ENCODE measurements at regions not wholly inside any gene's neighbourhood (a gene's known extent, or its start where the extent isn't known, plus 50 kb on each side); places are given as distances from the start of the nearest gene placed in this dataset.

- no peak for DNase-seq
These were observed 339.4 kb upstream of the ZMIZ1 start for GRCh38 chr10:78729366-78729765.

DNA sequence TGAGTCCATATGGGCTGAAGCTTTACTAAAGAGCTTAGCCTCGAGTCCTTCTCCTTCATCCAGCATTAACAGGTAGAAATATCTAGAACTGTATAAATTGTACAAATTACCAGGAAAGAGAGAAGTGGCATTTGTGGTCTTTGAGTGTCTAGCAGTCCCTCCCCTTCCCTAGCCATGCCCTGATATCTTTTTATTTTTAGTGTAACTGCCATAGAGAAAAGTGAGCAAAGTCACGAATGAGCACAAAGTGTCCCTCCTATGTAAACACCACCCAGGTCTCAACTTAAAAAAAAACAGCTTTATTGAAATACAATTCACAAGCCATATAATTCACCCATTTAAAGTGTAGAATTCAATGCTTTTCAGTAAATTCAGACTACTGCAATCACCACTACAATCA is 339.0 kb upstream of the ZMIZ1 start:
- DNase-seq = no peak

DNA sequence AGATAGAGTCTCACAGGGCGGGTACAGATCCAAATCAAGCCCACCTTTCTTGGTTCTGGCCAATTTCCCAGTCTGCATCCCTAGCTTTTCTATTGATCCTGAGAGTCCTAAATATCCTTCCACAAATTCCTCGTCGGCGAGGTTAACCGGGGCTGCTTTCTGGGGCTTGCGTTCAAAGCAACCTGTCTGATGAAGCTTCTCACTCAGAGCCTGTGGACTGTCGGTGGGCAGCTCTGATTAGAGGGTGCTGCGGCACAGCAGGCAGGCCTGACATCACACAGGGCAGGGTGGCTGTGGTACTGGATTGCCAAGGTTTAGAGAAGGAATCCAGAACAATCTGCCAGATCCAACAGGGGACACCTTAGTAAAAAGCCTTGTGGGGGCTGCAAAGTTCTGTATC is 338.0 kb upstream of the ZMIZ1 start:
- no peak for DNase-seq

- no peak for DNase-seq
These were observed 337.1 kb upstream of the ZMIZ1 start for GRCh38 chr10:78731675-78732074.

GRCh38 chr10:78732381-78732780 is 336.4 kb upstream of the ZMIZ1 start:
- no peak for DNase-seq

- no peak for DNase-seq
These were observed 331.7 kb upstream of the ZMIZ1 start for GRCh38 chr10:78736926-78737630.

GRCh38 chr10:78737883-78738856 is 330.6 kb upstream of the ZMIZ1 start:
- DNase-seq = no peak

DNA sequence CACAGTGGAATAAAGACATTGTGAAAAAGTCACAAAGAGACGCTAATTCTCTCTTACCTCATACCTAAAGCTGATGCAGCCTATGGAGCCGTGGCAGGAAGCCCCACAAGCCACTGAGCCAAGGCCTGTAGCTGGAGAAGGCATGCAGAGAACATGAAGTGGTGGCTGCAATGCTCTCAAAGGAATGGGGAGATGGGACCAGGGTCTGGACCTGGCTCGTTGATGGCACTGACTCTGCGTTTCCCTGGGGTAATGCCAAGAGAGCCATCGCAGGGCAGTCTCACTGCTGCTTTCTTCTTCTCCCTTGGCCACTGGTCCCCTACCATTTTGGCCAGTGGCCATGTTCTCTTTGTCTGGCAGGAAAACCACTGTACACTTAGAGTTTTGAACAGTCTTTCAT is 329.9 kb upstream of the ZMIZ1 start:
- no peak for DNase-seq

GRCh38 chr10:78739444-78740053 is 329.2 kb upstream of the ZMIZ1 start:
- no peak for DNase-seq

- DNase-seq = no peak
These were observed 327.5 kb upstream of the ZMIZ1 start for GRCh38 chr10:78740976-78741915.

DNA sequence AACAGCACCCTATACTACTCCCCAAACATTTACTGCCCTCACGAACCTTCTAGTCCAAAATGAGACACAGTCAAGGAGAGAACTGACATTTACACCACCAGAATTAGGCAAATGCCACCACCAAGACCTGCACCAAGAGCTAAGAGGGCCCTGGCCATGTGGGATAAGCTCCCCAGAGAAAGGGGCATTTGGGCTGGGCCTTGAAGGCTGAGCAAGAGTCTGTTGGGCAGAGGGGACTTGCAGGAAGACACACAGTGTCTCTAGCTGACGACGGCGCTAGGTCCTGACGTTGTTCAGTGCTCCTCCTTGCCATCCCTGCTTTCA is 326.4 kb upstream of the ZMIZ1 start:
- no peak for DNase-seq

DNA sequence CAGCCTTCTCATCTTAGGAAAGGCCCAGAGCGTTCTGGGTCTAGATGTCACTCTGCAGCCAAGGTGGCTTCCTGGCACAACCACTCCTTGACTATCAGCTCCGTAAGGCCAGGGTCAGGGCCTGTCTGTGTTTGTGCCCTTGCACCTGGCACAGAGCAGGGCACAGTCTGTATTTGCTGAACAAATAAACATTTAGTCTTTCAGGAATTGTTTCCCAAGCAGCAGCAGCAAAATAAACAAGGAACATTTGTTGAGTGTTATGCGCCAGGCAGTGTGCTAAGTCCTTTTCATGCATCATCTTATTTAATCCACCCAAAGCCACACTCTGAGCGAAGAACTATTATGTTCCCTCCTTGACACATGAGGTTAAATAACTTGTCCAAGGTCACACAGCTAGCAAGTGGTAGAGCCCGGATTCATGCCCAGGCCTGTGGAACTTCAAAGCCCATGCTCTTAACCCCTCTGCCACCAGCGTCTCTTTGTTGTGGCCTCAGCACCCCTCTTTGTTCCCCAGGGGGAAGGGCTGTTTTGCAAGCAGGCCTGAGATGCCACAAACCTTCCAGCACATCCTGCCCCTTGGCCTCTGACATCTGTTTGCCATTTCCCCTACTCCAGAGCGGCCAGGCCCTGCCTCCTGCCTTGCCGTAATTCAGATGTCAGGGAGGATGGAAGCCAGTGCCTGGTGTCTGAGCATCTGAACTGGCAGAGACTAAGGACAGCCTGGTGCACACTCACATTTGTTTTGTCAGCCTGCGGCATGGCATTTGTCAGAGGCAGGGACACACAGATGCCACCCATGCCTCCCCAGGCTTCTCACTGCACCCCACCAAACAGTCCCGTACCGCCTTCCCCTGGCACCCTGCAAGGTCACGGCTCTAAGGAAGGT is 325.8 kb upstream of the ZMIZ1 start:
- no peak for DNase-seq

- DNase-seq = no peak
These were observed 324.7 kb upstream of the ZMIZ1 start for GRCh38 chr10:78744056-78744455.

- DNase-seq = no peak
These were observed 324.2 kb upstream of the ZMIZ1 start for GRCh38 chr10:78744491-78745090.

GRCh38 chr10:78745441-78745840 is 323.3 kb upstream of the ZMIZ1 start:
- no peak for DNase-seq

DNA sequence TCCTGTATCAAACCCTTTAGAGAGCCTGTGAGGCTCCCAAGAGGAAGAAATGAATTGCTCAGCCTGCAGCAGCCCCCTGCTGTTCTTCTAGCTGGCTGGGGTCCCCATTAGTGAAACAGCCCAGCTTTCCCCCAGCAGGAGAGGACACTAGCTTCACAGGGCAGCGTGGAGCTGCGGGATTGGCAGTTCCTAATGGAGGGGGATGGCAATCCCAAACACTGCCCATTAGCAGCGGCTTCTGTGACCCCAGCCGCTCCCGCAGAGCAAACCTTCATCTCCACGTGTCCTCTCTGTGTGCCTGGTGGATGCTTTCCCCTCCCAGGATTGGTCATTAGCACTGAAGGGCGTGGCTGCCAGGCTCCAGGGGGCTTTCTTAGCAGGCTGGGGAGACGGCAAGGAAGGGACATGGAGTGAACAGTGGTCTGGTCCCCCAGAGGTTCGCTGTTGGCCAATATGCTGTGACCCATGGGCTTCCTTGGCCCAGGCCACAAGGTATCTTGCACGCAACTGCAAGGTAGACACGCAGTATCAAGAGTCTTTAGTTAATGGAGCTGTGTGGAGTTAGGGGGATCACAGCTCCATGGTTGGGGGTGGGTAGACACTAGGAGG is 322.5 kb upstream of the ZMIZ1 start:
- DNase-seq = no peak

DNA sequence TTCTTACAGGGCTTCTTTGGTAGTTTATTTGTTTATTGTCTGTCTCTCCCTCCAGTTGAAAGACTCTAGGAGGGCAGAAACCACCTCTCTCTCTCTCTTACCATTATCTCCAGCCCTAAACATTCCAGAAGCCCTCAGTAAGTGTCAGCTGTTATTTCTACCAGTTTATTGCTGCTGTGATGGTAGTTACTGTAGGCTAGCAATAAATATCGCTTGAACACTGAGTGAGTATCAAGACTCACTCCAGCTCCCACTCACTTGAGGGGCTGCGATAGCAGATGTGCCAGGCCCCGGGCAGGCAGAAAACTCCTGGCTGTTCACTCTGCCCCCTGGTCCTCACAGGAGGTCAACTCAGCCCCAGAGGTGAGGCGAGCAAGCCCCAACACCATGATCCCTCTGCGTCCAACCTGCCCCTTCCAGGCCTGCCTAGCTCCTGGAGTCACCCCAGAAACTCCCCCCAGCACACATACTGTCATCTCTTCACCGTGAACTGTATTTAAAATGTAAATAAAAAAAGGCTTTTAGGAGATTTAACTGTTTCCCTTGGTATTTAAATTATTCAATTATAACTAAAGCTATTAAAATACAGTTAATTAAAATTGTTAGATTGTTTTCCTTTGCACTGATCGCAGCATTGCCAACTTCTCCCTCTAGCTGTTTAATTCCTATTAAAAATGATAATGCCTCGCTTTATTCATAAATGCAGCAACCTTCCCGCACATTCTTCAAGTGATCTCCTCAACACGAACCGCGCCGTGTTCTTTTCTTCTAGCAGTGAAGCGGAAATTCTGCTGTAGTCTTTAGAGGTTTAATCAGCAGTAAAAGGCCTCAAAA is 321.1 kb upstream of the ZMIZ1 start:
- DNase-seq = no peak

- no peak for DNase-seq
These were observed 320.6 kb upstream of the ZMIZ1 start for GRCh38 chr10:78748235-78748533.

DNA sequence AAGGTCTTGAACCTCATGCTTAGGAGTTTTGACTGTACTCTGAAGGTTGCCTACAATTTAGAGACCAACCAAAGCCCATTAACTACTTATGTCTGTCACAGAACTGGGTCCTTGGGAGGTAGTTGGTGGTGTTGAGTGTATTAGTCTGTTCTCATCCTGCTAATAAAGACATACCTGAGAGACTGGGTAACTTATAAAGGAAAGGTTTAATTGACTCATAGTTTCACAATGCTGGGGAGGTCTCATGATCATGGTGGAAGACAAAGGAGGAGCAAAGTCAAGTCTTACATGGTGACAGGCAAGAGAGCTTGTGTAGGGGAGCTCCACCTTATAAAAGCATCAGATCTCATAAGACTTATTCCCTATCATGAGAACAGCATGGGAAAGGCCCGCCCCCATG is 319.6 kb upstream of the ZMIZ1 start:
- DNase-seq = no peak

DNA sequence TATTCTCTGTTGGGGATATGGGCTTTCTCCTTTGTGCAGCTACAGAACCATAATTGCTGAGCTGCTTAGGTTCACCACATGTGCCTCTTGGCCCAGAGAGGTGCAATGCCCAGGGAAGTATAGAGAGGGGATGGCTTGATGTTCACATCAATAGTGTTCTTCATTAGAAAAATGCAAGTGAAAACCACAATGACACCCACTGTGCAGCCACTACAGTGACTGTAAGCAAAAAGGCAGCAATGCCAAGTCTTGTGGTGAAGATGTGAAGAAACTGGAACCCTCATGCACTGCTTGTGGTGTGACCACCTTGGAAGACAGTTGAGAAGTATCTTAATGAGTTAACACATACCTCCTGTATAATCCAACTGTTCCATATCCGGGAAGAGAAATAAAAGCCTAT is 318.9 kb upstream of the ZMIZ1 start:
- DNase-seq = no peak

Measured in NCI-H187 treated with DMSO at 0.1 percent for 48 hours (cell line).